Esophagus muscularis mucosa (tissue), 3 donors: ENCODE measurements at regions not wholly inside any gene's neighbourhood (a gene's known extent, or its start where the extent isn't known, plus 50 kb on each side); places are given as distances from the start of the nearest gene placed in this dataset.

Experiments
- POLR2A ChIP-seq: fragments of 450-650 bp; IDR thresholded peaks from one replicate; pipeline ENCODE4 v1.6.1; 2017; ENCODE audit warnings: antibody characterized with exemption, moderate library complexity, mild to moderate bottlenecking, low read depth
- TF ChIP-seq, protein P1 (sequence below), 3 experiments: fragments of 200-600 bp in 2 of 3; fragments of 450-650 bp in 1 of 3; sonication (generic) in 2 of 3; IDR thresholded peaks; one replicate each; pipeline ENCODE4 v1.5.1; 2017 to 2019; ENCODE audit warnings: antibody characterized with exemption in 3 of 3, mild to moderate bottlenecking in 2 of 3, moderate library complexity in 1 of 3

DNA sequence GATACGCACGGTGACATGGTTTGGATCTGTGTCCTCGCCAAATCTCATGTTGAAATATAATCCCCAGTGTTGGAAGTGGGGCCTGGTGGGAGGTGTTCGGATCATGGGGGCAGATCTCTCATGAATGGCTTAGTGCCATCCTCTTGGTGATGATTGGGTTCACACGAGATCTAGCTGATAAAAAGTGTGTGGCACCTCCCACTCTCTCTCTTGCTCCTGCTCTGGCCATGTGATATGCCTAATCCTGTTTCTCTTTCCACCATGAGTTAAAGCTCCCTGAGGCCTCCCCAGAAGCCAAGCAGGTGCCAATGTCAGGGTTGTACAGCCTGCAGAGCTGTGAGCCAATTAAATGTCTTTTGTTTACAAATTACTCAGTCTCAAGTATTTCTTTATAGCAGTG lies 303.1 kb upstream of the PLET1 start:
- TF ChIP-seq, protein P1, sequence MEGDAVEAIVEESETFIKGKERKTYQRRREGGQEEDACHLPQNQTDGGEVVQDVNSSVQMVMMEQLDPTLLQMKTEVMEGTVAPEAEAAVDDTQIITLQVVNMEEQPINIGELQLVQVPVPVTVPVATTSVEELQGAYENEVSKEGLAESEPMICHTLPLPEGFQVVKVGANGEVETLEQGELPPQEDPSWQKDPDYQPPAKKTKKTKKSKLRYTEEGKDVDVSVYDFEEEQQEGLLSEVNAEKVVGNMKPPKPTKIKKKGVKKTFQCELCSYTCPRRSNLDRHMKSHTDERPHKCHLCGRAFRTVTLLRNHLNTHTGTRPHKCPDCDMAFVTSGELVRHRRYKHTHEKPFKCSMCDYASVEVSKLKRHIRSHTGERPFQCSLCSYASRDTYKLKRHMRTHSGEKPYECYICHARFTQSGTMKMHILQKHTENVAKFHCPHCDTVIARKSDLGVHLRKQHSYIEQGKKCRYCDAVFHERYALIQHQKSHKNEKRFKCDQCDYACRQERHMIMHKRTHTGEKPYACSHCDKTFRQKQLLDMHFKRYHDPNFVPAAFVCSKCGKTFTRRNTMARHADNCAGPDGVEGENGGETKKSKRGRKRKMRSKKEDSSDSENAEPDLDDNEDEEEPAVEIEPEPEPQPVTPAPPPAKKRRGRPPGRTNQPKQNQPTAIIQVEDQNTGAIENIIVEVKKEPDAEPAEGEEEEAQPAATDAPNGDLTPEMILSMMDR (IDR thresholded peaks at IDR 0.05), result no peak
- no peak for TF ChIP-seq POLR2A
